Astrocyte (in vitro differentiated cells and primary cell): ENCODE measurements at regions not wholly inside any gene's neighbourhood (a gene's known extent, or its start where the extent isn't known, plus 50 kb on each side); places are given as distances from the start of the nearest gene placed in this dataset.

Experiments
- DNase-seq: peaks from one replicate; pipeline ENCODE4 v3.0.0-alpha.2; 2010; ENCODE audit warnings: low read depth
- FAIRE-seq: peaks from 2 replicates; lab custom pipeline; 2011; peaks lifted over from hg19 to GRCh38; lab: Jason Lieb, UNC
- H2AFZ ChIP-seq: 2 replicates; pipeline ENCODE4 v1.6.0; 2012; ENCODE audit warnings: low read depth, low read length, inconsistent platforms
- H3K27ac ChIP-seq: 2 replicates; pipeline ENCODE4 v1.5.1; 2011; ENCODE audit warnings: low read depth, low read length, inconsistent platforms
- H3K27me3 ChIP-seq: 2 replicates; pipeline ENCODE4 v1.6.0; 2011; ENCODE audit warnings: low read length, inconsistent platforms; ENCODE audit not compliant: insufficient read depth
- H3K36me3 ChIP-seq: 2 replicates; pipeline ENCODE4 v1.5.1; 2011; ENCODE audit warnings: low read length, inconsistent platforms; ENCODE audit not compliant: insufficient read depth
- H3K4me1 ChIP-seq: 2 replicates; pipeline ENCODE4 v1.5.1; 2011; ENCODE audit warnings: low read length, inconsistent platforms; ENCODE audit not compliant: insufficient read depth
- H3K4me2 ChIP-seq: 2 replicates; pipeline ENCODE4 v1.6.0; 2012; ENCODE audit warnings: low read length, inconsistent platforms
- H3K4me3 ChIP-seq: 2 replicates; pipeline ENCODE4 v1.5.1; 2011; ENCODE audit warnings: low read depth, mild to moderate bottlenecking, low read length, inconsistent platforms; ENCODE audit not compliant: insufficient read depth
- H3K79me2 ChIP-seq: 2 replicates; pipeline ENCODE4 v1.6.0; 2012; ENCODE audit warnings: mild to moderate bottlenecking, low read length, inconsistent platforms; ENCODE audit not compliant: insufficient read depth
- H3K9ac ChIP-seq: 2 replicates; pipeline ENCODE4 v1.6.0; 2012; ENCODE audit warnings: mild to moderate bottlenecking, low read length, inconsistent platforms
- H3K9me3 ChIP-seq: 2 replicates; pipeline ENCODE4 v1.5.1; 2012; ENCODE audit warnings: low read depth, mild to moderate bottlenecking, low read length, inconsistent platforms; ENCODE audit not compliant: insufficient read depth
- H4K20me1 ChIP-seq: 2 replicates; pipeline ENCODE4 v1.6.0; 2012; ENCODE audit warnings: low read length, inconsistent platforms; ENCODE audit not compliant: insufficient read depth
- H3K27ac Mint-ChIP-seq: one replicate; pipeline ENCODE4 v1.8.0; 2021; ENCODE audit warnings: mild to moderate bottlenecking, mixed read lengths; ENCODE audit not compliant: unreplicated experiment
- H3K27me3 Mint-ChIP-seq: one replicate; pipeline ENCODE4 v1.8.0; 2021; ENCODE audit warnings: low read depth, mixed read lengths; ENCODE audit not compliant: unreplicated experiment
- H3K36me3 Mint-ChIP-seq: one replicate; pipeline ENCODE4 v1.8.0; 2021; ENCODE audit warnings: low read depth, mixed read lengths; ENCODE audit not compliant: unreplicated experiment
- H3K4me1 Mint-ChIP-seq: one replicate; pipeline ENCODE4 v1.8.0; 2021; ENCODE audit warnings: low read depth, mixed read lengths; ENCODE audit not compliant: unreplicated experiment
- H3K4me3 Mint-ChIP-seq: one replicate; pipeline ENCODE4 v1.8.0; 2021; ENCODE audit warnings: mild to moderate bottlenecking, moderate library complexity, mixed read lengths; ENCODE audit not compliant: unreplicated experiment
- H3K9me3 Mint-ChIP-seq: one replicate; pipeline ENCODE4 v1.8.0; 2021; ENCODE audit warnings: mild to moderate bottlenecking, mixed read lengths; ENCODE audit not compliant: unreplicated experiment
- EZH2 ChIP-seq: IDR thresholded peaks from 2 replicates; pipeline ENCODE4 v1.6.1; 2012; ENCODE audit warnings: mild to moderate bottlenecking, low read length, inconsistent platforms; ENCODE audit not compliant: insufficient read depth
- TF ChIP-seq, protein P1 (sequence below): IDR thresholded peaks from 2 replicates; pipeline ENCODE4 v1.5.1; 2011; ENCODE audit warnings: low read depth, mild to moderate bottlenecking, inconsistent platforms, low read length, moderate library complexity; ENCODE audit not compliant: insufficient read depth

DNA sequence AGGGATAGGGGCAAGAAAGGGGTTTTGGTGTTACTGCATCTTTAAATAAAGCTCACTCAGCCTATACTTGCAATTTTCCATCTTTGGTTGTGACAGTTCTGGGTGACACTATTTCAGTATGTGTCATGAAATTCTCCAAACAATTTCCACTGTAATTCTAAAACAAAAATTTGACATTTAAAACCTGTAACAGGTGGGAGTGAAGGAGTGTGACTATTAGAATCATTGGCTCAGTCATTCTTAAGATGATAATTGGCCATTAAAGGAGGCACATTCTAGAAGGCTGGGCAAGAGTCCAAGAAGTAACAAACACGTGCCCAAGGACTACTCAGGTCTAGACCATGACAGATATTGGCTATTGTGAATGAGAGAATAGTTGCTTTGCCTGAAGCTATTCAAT, 153.3 kb upstream of the ARG1 start:
- H3K4me1 ChIP-seq = no peaks in the 10 kb centered on the region
- H3K27ac ChIP-seq = no peak overlapping the region
- H3K36me3 ChIP-seq = no peaks in the 10 kb centered on the region
- no peaks in the 10 kb centered on the region for H3K9me3 ChIP-seq
- H3K4me3 ChIP-seq = no peak overlapping the region
- H3K79me2 ChIP-seq = no peaks in the 10 kb centered on the region
- Mint-ChIP-seq H3K4me1 (no peaks in the 10 kb centered on the region), H3K27ac (no peak overlapping the region), H3K4me3 (no peak overlapping the region), H3K36me3 (no peaks in the 10 kb centered on the region), H3K9me3 (no peaks in the 10 kb centered on the region), H3K27me3 (peaks cover 3% of the 10 kb centered on the region)
- no peak overlapping the region for H3K9ac ChIP-seq
- H3K4me2 ChIP-seq = no peak overlapping the region
- H4K20me1 ChIP-seq = no peaks in the 10 kb centered on the region
- FAIRE-seq (no peak), DNase-seq (no peak)
- peaks cover 3% of the 10 kb centered on the region for H3K27me3 ChIP-seq
- TF ChIP-seq, protein P1, sequence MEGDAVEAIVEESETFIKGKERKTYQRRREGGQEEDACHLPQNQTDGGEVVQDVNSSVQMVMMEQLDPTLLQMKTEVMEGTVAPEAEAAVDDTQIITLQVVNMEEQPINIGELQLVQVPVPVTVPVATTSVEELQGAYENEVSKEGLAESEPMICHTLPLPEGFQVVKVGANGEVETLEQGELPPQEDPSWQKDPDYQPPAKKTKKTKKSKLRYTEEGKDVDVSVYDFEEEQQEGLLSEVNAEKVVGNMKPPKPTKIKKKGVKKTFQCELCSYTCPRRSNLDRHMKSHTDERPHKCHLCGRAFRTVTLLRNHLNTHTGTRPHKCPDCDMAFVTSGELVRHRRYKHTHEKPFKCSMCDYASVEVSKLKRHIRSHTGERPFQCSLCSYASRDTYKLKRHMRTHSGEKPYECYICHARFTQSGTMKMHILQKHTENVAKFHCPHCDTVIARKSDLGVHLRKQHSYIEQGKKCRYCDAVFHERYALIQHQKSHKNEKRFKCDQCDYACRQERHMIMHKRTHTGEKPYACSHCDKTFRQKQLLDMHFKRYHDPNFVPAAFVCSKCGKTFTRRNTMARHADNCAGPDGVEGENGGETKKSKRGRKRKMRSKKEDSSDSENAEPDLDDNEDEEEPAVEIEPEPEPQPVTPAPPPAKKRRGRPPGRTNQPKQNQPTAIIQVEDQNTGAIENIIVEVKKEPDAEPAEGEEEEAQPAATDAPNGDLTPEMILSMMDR = no peak
- TF ChIP-seq EZH2 = no peak
- H2AFZ ChIP-seq = no peak overlapping the region

DNA sequence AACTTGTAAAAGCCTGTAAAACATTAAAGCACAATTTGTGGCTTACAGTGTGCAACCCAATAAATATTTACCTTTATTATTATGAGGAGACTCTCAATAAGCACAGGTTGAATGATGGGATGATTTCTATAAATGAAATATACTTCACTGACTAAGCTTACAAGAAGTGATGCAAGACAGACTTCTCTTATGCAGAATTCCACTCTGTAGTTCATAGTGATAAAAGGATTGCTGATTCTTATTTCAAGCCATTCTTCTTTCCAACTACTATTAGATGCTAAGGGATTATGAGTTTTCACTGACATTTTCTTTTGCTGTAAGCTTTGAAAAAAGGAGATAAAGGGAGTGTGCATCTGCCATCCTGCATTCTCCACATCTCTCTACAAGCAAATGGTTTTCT, 149.0 kb upstream of the ARG1 start:
- Mint-ChIP-seq H3K4me3 (no peak overlapping the region), H3K27ac (no peak overlapping the region), H3K36me3 (no peaks in the 10 kb centered on the region), H3K9me3 (peaks cover 3% of the 10 kb centered on the region), H3K27me3 (peaks cover 3% of the 10 kb centered on the region), H3K4me1 (no peaks in the 10 kb centered on the region)
- peaks cover 3% of the 10 kb centered on the region for H3K27me3 ChIP-seq
- H3K36me3 ChIP-seq = no peaks in the 10 kb centered on the region
- FAIRE-seq (no peak), DNase-seq (no peak)
- no peak for TF ChIP-seq EZH2
- TF ChIP-seq, protein P1 = no peak
- no peak overlapping the region for H3K9ac ChIP-seq
- H3K79me2 ChIP-seq = no peaks in the 10 kb centered on the region
- H3K9me3 ChIP-seq = no peaks in the 10 kb centered on the region
- no peak overlapping the region for H3K4me3 ChIP-seq
- no peaks in the 10 kb centered on the region for H3K4me1 ChIP-seq
- no peaks in the 10 kb centered on the region for H4K20me1 ChIP-seq
- H3K4me2 ChIP-seq = no peak overlapping the region
- H2AFZ ChIP-seq = no peak overlapping the region
- H3K27ac ChIP-seq = no peak overlapping the region

DNA sequence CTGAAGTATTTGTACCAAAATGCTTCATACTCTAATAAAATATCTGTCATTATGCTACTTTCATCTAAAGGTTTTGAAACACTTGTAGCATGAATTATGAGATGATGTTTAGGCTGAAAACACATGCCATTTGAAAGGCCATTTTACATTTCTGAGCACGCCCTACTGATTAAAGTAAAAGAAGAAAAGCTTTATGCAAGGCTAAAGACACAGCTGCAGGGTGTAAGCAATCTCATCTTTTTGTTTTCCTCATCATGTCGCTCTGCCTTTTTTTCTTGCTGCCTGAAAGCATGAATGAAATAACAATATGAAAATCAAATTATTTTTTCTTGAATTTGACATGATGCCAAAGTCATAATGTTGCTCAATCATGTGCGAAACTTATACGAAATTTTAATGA, 148.6 kb upstream of the ARG1 start:
- H2AFZ ChIP-seq = no peak overlapping the region
- no peak overlapping the region for H3K27ac ChIP-seq
- no peaks in the 10 kb centered on the region for H3K9me3 ChIP-seq
- no peak overlapping the region for H3K4me2 ChIP-seq
- Mint-ChIP-seq H3K27me3 (peaks cover 2% of the 10 kb centered on the region), H3K27ac (no peak overlapping the region), H3K36me3 (no peaks in the 10 kb centered on the region), H3K9me3 (peaks cover 3% of the 10 kb centered on the region), H3K4me3 (no peak overlapping the region), H3K4me1 (no peaks in the 10 kb centered on the region)
- no peaks in the 10 kb centered on the region for H4K20me1 ChIP-seq
- no peak overlapping the region for H3K4me3 ChIP-seq
- TF ChIP-seq EZH2 = no peak
- TF ChIP-seq, protein P1 = no peak
- H3K79me2 ChIP-seq = no peaks in the 10 kb centered on the region
- DNase-seq = no peak
- H3K4me1 ChIP-seq = no peaks in the 10 kb centered on the region
- H3K36me3 ChIP-seq = no peaks in the 10 kb centered on the region
- no peak overlapping the region for H3K9ac ChIP-seq
- no peak for FAIRE-seq
- H3K27me3 ChIP-seq = peaks cover 3% of the 10 kb centered on the region
